ENCODE measurements at regions not wholly inside any gene's neighbourhood (a gene's known extent, or its start where the extent isn't known, plus 50 kb on each side); places are given as distances from the start of the nearest gene placed in this dataset.

GRCh38 chr6:141403103-141403502 is 729.6 kb upstream of the GJE1 start:
- no peaks in the 10 kb centered on the region for H3K9me3 ChIP-seq (ENCODE audit: low read depth)
- H3K27me3 ChIP-seq: no peaks in the 10 kb centered on the region
- no peaks in the 10 kb centered on the region for H4K20me1 ChIP-seq (ENCODE audit: insufficient read depth, poor library complexity, severe bottlenecking)
- H3K27ac ChIP-seq: no peak overlapping the region
- H3K4me1 ChIP-seq (ENCODE audit: insufficient read depth): no peaks in the 10 kb centered on the region
- TF ChIP-seq EZH2phosphoT487 (IDR thresholded peaks at IDR 0.05; ENCODE audit: low read depth, severe bottlenecking, unreplicated experiment) (no peak), CTCF (IDR thresholded peaks at IDR 0.05; ENCODE audit: poor library complexity) (no peak), EZH2 (IDR thresholded peaks at IDR 0.05; ENCODE audit: borderline replicate concordance) (no peak)
- no peak overlapping the region for H2AFZ ChIP-seq
- WGBS (ENCODE audit: low lambda C conversion rate, missing lambda C conversion rate): 83% methylated on average over 3 of the region's 3 CpGs
- DNase-seq (ENCODE audit: low spot score): no peak
- no peak overlapping the region for H3K4me2 ChIP-seq
- H3K79me2 ChIP-seq: no peaks in the 10 kb centered on the region
- no peaks in the 10 kb centered on the region for H3K36me3 ChIP-seq (replicated peaks; ENCODE audit: insufficient read depth, low read depth)
- H3K9me2 ChIP-seq (replicated peaks; ENCODE audit: insufficient read depth): no peaks in the 10 kb centered on the region
- no peak overlapping the region for H3K4me3 ChIP-seq

- H3K79me2 ChIP-seq: no peaks in the 10 kb centered on the region
- no peak overlapping the region for H2AFZ ChIP-seq
- 67% methylated on average over 2 of the region's 2 CpGs for WGBS (ENCODE audit: low lambda C conversion rate, missing lambda C conversion rate)
- no peaks in the 10 kb centered on the region for H4K20me1 ChIP-seq (ENCODE audit: insufficient read depth, poor library complexity, severe bottlenecking)
- no peak overlapping the region for H3K4me3 ChIP-seq
- no peaks in the 10 kb centered on the region for H3K9me2 ChIP-seq (replicated peaks; ENCODE audit: insufficient read depth)
- peak overlapping the region; percentile 48 for H3K4me2 ChIP-seq
- TF ChIP-seq EZH2phosphoT487 (IDR thresholded peaks at IDR 0.05; ENCODE audit: low read depth, severe bottlenecking, unreplicated experiment): no peak
- TF ChIP-seq EZH2 (IDR thresholded peaks at IDR 0.05; ENCODE audit: borderline replicate concordance): no peak
- no peak for TF ChIP-seq CTCF (IDR thresholded peaks at IDR 0.05; ENCODE audit: poor library complexity)
- no peaks in the 10 kb centered on the region for H3K36me3 ChIP-seq (replicated peaks; ENCODE audit: insufficient read depth, low read depth)
- no peaks in the 10 kb centered on the region for H3K27me3 ChIP-seq
- H3K27ac ChIP-seq: no peak overlapping the region
- no peak for DNase-seq (ENCODE audit: low spot score)
- no peaks in the 10 kb centered on the region for H3K4me1 ChIP-seq (ENCODE audit: insufficient read depth)
- no peaks in the 10 kb centered on the region for H3K9me3 ChIP-seq (ENCODE audit: low read depth)
Measured at GRCh38 chr6:141402489-141402888, 730.2 kb upstream of the GJE1 start.

DNA sequence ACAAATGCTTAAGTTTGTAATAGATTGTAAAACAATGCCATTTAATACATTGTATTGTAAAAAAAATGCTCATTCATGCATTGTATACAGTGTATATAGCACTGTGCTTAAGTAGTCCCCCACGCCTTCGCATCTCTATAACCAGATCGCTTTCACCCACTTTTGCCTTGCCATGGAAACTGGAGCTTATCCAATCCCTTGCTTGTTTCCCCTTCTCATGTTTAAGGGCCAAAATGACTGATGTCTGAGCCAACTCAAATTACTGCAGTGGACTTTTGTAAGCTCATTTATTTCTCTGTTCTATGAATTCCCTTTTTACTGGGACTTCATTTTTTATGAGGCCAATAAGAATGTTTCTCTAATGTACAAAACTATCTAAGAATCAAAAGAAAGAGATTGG is 730.9 kb upstream of the GJE1 start:
- no peaks in the 10 kb centered on the region for H3K9me3 ChIP-seq (ENCODE audit: low read depth)
- H3K79me2 ChIP-seq: no peaks in the 10 kb centered on the region
- no peaks in the 10 kb centered on the region for H3K27me3 ChIP-seq
- peak; percentile 22 for DNase-seq (ENCODE audit: low spot score)
- TF ChIP-seq EZH2phosphoT487 (IDR thresholded peaks at IDR 0.05; ENCODE audit: low read depth, severe bottlenecking, unreplicated experiment): no peak
- no peak for TF ChIP-seq CTCF (IDR thresholded peaks at IDR 0.05; ENCODE audit: poor library complexity)
- no peak for TF ChIP-seq EZH2 (IDR thresholded peaks at IDR 0.05; ENCODE audit: borderline replicate concordance)
- no peak overlapping the region for H2AFZ ChIP-seq
- H3K4me3 ChIP-seq: no peak overlapping the region
- H3K36me3 ChIP-seq (replicated peaks; ENCODE audit: insufficient read depth, low read depth): no peaks in the 10 kb centered on the region
- H3K27ac ChIP-seq: peak overlapping the region; percentile 8
- no peaks in the 10 kb centered on the region for H3K4me1 ChIP-seq (ENCODE audit: insufficient read depth)
- no peaks in the 10 kb centered on the region for H3K9me2 ChIP-seq (replicated peaks; ENCODE audit: insufficient read depth)
- H4K20me1 ChIP-seq (ENCODE audit: insufficient read depth, poor library complexity, severe bottlenecking): no peaks in the 10 kb centered on the region
- WGBS (ENCODE audit: low lambda C conversion rate, missing lambda C conversion rate): 58% methylated on average over 3 of the region's 3 CpGs
- peak overlapping the region; percentile 48 for H3K4me2 ChIP-seq

DNA sequence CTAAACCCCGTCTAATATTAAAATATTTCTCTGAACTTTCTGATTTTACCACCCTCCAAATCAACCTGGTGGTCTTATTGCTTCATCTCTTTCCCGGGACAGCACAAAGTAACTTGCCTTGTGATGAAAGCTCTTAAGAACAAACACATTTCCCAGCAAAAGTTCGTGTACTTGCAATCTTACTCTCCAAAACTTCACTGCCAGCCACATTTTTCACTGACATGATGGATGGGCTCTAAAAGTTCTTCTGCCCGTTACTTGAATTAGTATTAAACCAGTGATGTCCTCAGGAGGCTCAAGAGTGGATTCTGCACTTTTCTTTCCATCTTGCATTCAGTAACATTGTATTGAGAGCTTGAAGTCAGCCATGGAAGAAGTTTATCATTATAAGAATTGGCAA is 731.6 kb upstream of the GJE1 start:
- H3K4me1 ChIP-seq (ENCODE audit: insufficient read depth): no peaks in the 10 kb centered on the region
- no peaks in the 10 kb centered on the region for H4K20me1 ChIP-seq (ENCODE audit: insufficient read depth, poor library complexity, severe bottlenecking)
- H3K9me2 ChIP-seq (replicated peaks; ENCODE audit: insufficient read depth): no peaks in the 10 kb centered on the region
- H3K27ac ChIP-seq: peak overlapping the region; percentile 8
- H3K27me3 ChIP-seq: no peaks in the 10 kb centered on the region
- WGBS (ENCODE audit: low lambda C conversion rate, missing lambda C conversion rate): 57% methylated on average over 4 of the region's 4 CpGs
- TF ChIP-seq CTCF (IDR thresholded peaks at IDR 0.05; ENCODE audit: poor library complexity): no peak
- TF ChIP-seq EZH2phosphoT487 (IDR thresholded peaks at IDR 0.05; ENCODE audit: low read depth, severe bottlenecking, unreplicated experiment): no peak
- TF ChIP-seq EZH2 (IDR thresholded peaks at IDR 0.05; ENCODE audit: borderline replicate concordance): no peak
- DNase-seq (ENCODE audit: low spot score): no peak
- no peaks in the 10 kb centered on the region for H3K36me3 ChIP-seq (replicated peaks; ENCODE audit: insufficient read depth, low read depth)
- peak overlapping the region; percentile 48 for H3K4me2 ChIP-seq
- H2AFZ ChIP-seq: no peak overlapping the region
- H3K4me3 ChIP-seq: no peak overlapping the region
- no peaks in the 10 kb centered on the region for H3K79me2 ChIP-seq
- no peaks in the 10 kb centered on the region for H3K9me3 ChIP-seq (ENCODE audit: low read depth)

Measured in hepatocyte (in vitro differentiated cells).